ENCODE measurements at regions not wholly inside any gene's neighbourhood (a gene's known extent, or its start where the extent isn't known, plus 50 kb on each side); places are given as distances from the start of the nearest gene placed in this dataset.

- no peak for TF ChIP-seq EP300 (IDR thresholded peaks at IDR 0.05)
- no peak for TF ChIP-seq POLR2AphosphoS5 (IDR thresholded peaks at IDR 0.05)
Measured at GRCh38 chr10:110376767-110377160, 72.0 kb upstream of the SMNDC1 start.

Measured in gastroesophageal sphincter (tissue), 2 donors.